Neural cell (in vitro differentiated cells): ENCODE measurements at regions not wholly inside any gene's neighbourhood (a gene's known extent, or its start where the extent isn't known, plus 50 kb on each side); places are given as distances from the start of the nearest gene placed in this dataset.
"Not testable (repeated sequence)": the region's sequence is repeated elsewhere in the genome, so short reads cannot be mapped to it uniquely, and the experiment has no call there.

ENCODE experiments used
- H2AFZ ChIP-seq: fragments of 200-600, 300-800 bp; sonication (generic), shearing (Covaris generic); 2 replicates; pipeline ENCODE4 v1.6.0; 2014; ENCODE audit warnings: low read depth, mild to moderate bottlenecking, antibody characterized with exemption, low read length, moderate library complexity
- H3F3A ChIP-seq: fragments of 200-600 bp; shearing (Covaris generic); 2 replicates; pipeline ENCODE4 v1.6.1; 2016; ENCODE audit warnings: mild to moderate bottlenecking, moderate library complexity, mixed read lengths, antibody characterized with exemption, low read length; ENCODE audit not compliant: insufficient read depth, poor library complexity, severe bottlenecking
- H3K27ac ChIP-seq: fragments of 200-600, 300-800 bp; sonication (generic), shearing (Covaris generic); 2 replicates; pipeline ENCODE4 v1.5.1; 2014; ENCODE audit warnings: mild to moderate bottlenecking, low read length, moderate library complexity
- H3K27me3 ChIP-seq: fragments of 300-800, 200-600 bp; sonication (generic), shearing (Covaris generic); 2 replicates; pipeline ENCODE4 v1.6.0; 2014; ENCODE audit warnings: mild to moderate bottlenecking, low read depth, low read length, moderate library complexity; ENCODE audit not compliant: insufficient read depth
- H3K36me3 ChIP-seq: fragments of 300-800, 200-600 bp; sonication (generic), shearing (Covaris generic); 2 replicates; pipeline ENCODE4 v1.5.1; 2014; ENCODE audit warnings: mild to moderate bottlenecking, antibody characterized with exemption, low read length, moderate library complexity; ENCODE audit not compliant: insufficient read depth
- H3K4me2 ChIP-seq: fragments of 300-800, 200-600 bp; sonication (generic), shearing (Covaris generic); 2 replicates; pipeline ENCODE4 v1.6.0; 2014; ENCODE audit warnings: mild to moderate bottlenecking, low read length
- H3K4me3 ChIP-seq: fragments of 300-800, 200-600 bp; sonication (generic), shearing (Covaris generic); 2 replicates; pipeline ENCODE4 v1.5.1; 2014; ENCODE audit warnings: mild to moderate bottlenecking, low read length, moderate library complexity
- H3K79me2 ChIP-seq: fragments of 200-600 bp; shearing (Covaris generic); replicated peaks from 2 replicates; pipeline ENCODE4 v1.6.0; 2014; ENCODE audit warnings: mild to moderate bottlenecking, low read length, moderate library complexity; ENCODE audit not compliant: insufficient read depth
- H3K9ac ChIP-seq: fragments of 300-800, 200-600 bp; sonication (generic), shearing (Covaris generic); 2 replicates; pipeline ENCODE4 v1.6.1; 2016; ENCODE audit warnings: mild to moderate bottlenecking, low read length, mixed read lengths
- H3K9me2 ChIP-seq: fragments of 200-600 bp; shearing (Covaris generic); 2 replicates; pipeline ENCODE4 v1.6.1; 2016; ENCODE audit warnings: mild to moderate bottlenecking, low read length, mixed read lengths; ENCODE audit not compliant: insufficient read depth
- H3K9me3 ChIP-seq: fragments of 200-600, 300-800 bp; sonication (generic), shearing (Covaris generic); 2 replicates; pipeline ENCODE4 v1.6.1; 2016; ENCODE audit warnings: mild to moderate bottlenecking, mixed run types, low read length, moderate library complexity, mixed read lengths
- H4K20me1 ChIP-seq: fragments of 200-600 bp; shearing (Covaris generic); 2 replicates; pipeline ENCODE4 v1.6.1; 2016; ENCODE audit warnings: mild to moderate bottlenecking, mixed run types; ENCODE audit not compliant: insufficient read depth
- CTCF ChIP-seq: fragments of 450-650 bp; IDR thresholded peaks from 2 replicates; pipeline ENCODE4 v1.5.1; 2014; ENCODE audit warnings: antibody characterized with exemption, mild to moderate bottlenecking, moderate library complexity; ENCODE audit not compliant: poor library complexity, severe bottlenecking
- EP300 ChIP-seq: fragments of 450-650 bp; conservative IDR thresholded peaks from 2 replicates; pipeline ENCODE4 v1.6.1; 2014; ENCODE audit warnings: antibody characterized with exemption, mild to moderate bottlenecking, moderate library complexity; ENCODE audit not compliant: poor library complexity, severe bottlenecking
- EZH2 ChIP-seq: fragments of 200-600, 300-800 bp; shearing (Covaris generic), sonication (generic); IDR thresholded peaks from 2 replicates; pipeline ENCODE4 v1.6.1; 2014; ENCODE audit warnings: antibody characterized with exemption, low read length, borderline replicate concordance, mild to moderate bottlenecking; ENCODE audit not compliant: insufficient read depth, poor library complexity, severe bottlenecking
- MXI1 ChIP-seq: fragments of 450-650 bp; conservative IDR thresholded peaks from 2 replicates; pipeline ENCODE4 v1.6.1; 2014; ENCODE audit warnings: antibody characterized with exemption, mild to moderate bottlenecking; ENCODE audit not compliant: poor library complexity, severe bottlenecking
- POLR2AphosphoS5 ChIP-seq: IDR thresholded peaks from 2 replicates; pipeline ENCODE4 v1.6.1; 2012
- RAD21 ChIP-seq: fragments of 450-650 bp; conservative IDR thresholded peaks from 2 replicates; pipeline ENCODE4 v1.6.1; 2014; ENCODE audit warnings: antibody characterized with exemption, mild to moderate bottlenecking, moderate library complexity
- SMC3 ChIP-seq: fragments of 450-650 bp; conservative IDR thresholded peaks from 2 replicates; pipeline ENCODE4 v1.6.1; 2014; ENCODE audit warnings: antibody characterized with exemption, mild to moderate bottlenecking, moderate library complexity; ENCODE audit not compliant: poor library complexity
- TAF1 ChIP-seq: IDR thresholded peaks from 2 replicates; pipeline ENCODE4 v1.6.1; 2012; ENCODE audit warnings: low read depth
- TF ChIP-seq, protein P1 (sequence below): IDR thresholded peaks from 2 replicates; pipeline ENCODE4 v1.6.1; 2012; ENCODE audit warnings: borderline replicate concordance

- H3K79me2 ChIP-seq, H3K9me2 ChIP-seq, H3K4me2 ChIP-seq, H4K20me1 ChIP-seq, H3K4me3 ChIP-seq, H2AFZ ChIP-seq, H3K36me3 ChIP-seq, H3F3A ChIP-seq, H3K9me3 ChIP-seq, H3K9ac ChIP-seq, H3K27ac ChIP-seq, H3K27me3 ChIP-seq: not testable (repeated sequence)
Measured at GRCh38 chr1:147404344-147404743, 137.0 kb upstream of the BCL9 start.

DNA sequence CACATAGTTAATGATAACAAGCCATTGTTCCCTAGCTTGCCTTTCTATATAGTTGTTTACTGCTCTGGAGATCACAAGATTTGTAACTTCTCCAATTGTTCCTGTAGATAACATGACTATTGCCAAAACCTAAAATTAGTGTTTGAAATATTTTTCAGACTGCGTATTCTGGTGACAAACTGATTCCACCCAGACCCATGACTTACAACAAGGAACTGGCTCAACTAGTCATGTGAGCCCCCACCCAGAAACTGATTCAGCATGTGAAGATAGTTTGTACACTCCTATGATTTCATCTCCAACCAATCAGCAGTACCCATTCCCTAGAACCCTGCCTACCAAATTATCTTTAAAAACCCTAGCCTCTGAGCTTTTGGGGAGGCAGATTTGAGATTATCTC lies 131.4 kb upstream of the BCL9 start:
- no peaks in the 10 kb centered on the region for H3F3A ChIP-seq
- no peak overlapping the region for H3K4me3 ChIP-seq
- no peaks in the 10 kb centered on the region for H3K36me3 ChIP-seq
- H3K4me2 ChIP-seq = no peak overlapping the region
- H4K20me1 ChIP-seq = no peaks in the 10 kb centered on the region
- no peaks in the 10 kb centered on the region for H3K9me3 ChIP-seq
- H3K9me2 ChIP-seq = no peaks in the 10 kb centered on the region
- H3K79me2 ChIP-seq = no peaks in the 10 kb centered on the region
- no peaks in the 10 kb centered on the region for H3K27me3 ChIP-seq
- no peak overlapping the region for H2AFZ ChIP-seq
- no peak overlapping the region for H3K27ac ChIP-seq
- no peak overlapping the region for H3K9ac ChIP-seq
- TF ChIP-seq EP300 = no peak
- no peak for TF ChIP-seq EZH2
- no peak for TF ChIP-seq SMC3
- TF ChIP-seq POLR2AphosphoS5 = no peak
- TF ChIP-seq, protein P1, sequence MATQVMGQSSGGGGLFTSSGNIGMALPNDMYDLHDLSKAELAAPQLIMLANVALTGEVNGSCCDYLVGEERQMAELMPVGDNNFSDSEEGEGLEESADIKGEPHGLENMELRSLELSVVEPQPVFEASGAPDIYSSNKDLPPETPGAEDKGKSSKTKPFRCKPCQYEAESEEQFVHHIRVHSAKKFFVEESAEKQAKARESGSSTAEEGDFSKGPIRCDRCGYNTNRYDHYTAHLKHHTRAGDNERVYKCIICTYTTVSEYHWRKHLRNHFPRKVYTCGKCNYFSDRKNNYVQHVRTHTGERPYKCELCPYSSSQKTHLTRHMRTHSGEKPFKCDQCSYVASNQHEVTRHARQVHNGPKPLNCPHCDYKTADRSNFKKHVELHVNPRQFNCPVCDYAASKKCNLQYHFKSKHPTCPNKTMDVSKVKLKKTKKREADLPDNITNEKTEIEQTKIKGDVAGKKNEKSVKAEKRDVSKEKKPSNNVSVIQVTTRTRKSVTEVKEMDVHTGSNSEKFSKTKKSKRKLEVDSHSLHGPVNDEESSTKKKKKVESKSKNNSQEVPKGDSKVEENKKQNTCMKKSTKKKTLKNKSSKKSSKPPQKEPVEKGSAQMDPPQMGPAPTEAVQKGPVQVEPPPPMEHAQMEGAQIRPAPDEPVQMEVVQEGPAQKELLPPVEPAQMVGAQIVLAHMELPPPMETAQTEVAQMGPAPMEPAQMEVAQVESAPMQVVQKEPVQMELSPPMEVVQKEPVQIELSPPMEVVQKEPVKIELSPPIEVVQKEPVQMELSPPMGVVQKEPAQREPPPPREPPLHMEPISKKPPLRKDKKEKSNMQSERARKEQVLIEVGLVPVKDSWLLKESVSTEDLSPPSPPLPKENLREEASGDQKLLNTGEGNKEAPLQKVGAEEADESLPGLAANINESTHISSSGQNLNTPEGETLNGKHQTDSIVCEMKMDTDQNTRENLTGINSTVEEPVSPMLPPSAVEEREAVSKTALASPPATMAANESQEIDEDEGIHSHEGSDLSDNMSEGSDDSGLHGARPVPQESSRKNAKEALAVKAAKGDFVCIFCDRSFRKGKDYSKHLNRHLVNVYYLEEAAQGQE = no peak
- TF ChIP-seq TAF1 = no peak

GRCh38 chr1:147413110-147413605 lies 128.1 kb upstream of the BCL9 start:
- H3K4me2 ChIP-seq = no peak overlapping the region
- no peaks in the 10 kb centered on the region for H3K9me2 ChIP-seq
- H3K79me2 ChIP-seq = no peaks in the 10 kb centered on the region
- no peaks in the 10 kb centered on the region for H3K36me3 ChIP-seq
- no peaks in the 10 kb centered on the region for H3K27me3 ChIP-seq
- H2AFZ ChIP-seq = no peak overlapping the region
- no peak overlapping the region for H3K27ac ChIP-seq
- no peaks in the 10 kb centered on the region for H4K20me1 ChIP-seq
- TF ChIP-seq CTCF (no peak), RAD21 (no peak), EZH2 (no peak), SMC3 (no peak), MXI1 (no peak)
- TF ChIP-seq, protein P1 = no peak
- no peaks in the 10 kb centered on the region for H3K9me3 ChIP-seq
- no peaks in the 10 kb centered on the region for H3F3A ChIP-seq
- H3K9ac ChIP-seq = no peak overlapping the region
- H3K4me3 ChIP-seq = no peak overlapping the region
